GM23248 (cell line): ENCODE measurements at regions not wholly inside any gene's neighbourhood (a gene's known extent, or its start where the extent isn't known, plus 50 kb on each side); places are given as distances from the start of the nearest gene placed in this dataset.

Experiments used
- DNase-seq: peaks from one replicate; pipeline ENCODE4 v3.0.0-alpha.2; 2015
- H2AFZ ChIP-seq: fragments of 200-600 bp; sonication (generic); 2 replicates; pipeline ENCODE4 v1.6.1; 2016; ENCODE audit warnings: antibody characterized with exemption
- H3F3A ChIP-seq: fragments of 200-600 bp; sonication (generic); 2 replicates; pipeline ENCODE4 v1.6.1; 2016; ENCODE audit warnings: mild to moderate bottlenecking, antibody characterized with exemption, mixed run types; ENCODE audit not compliant: insufficient read depth
- H3K27ac ChIP-seq: fragments of 200-600 bp; sonication (generic); 2 replicates; pipeline ENCODE4 v1.5.1; 2016; ENCODE audit warnings: mild to moderate bottlenecking
- H3K27me3 ChIP-seq: fragments of 200-600 bp; sonication (generic); replicated peaks from 2 replicates; pipeline ENCODE4 v1.6.1; 2016; ENCODE audit warnings: mild to moderate bottlenecking; ENCODE audit not compliant: insufficient read depth
- H3K36me3 ChIP-seq: fragments of 200-600 bp; sonication (generic); 2 replicates; pipeline ENCODE4 v1.6.1; 2016; ENCODE audit warnings: low read depth, mild to moderate bottlenecking
- H3K4me1 ChIP-seq: fragments of 200-600 bp; sonication (generic); 2 replicates; pipeline ENCODE4 v1.6.1; 2016; ENCODE audit warnings: mild to moderate bottlenecking; ENCODE audit not compliant: insufficient read depth
- H3K4me2 ChIP-seq: fragments of 200-600 bp; sonication (generic); one replicate; pipeline ENCODE4 v1.6.1; 2016; ENCODE audit warnings: mild to moderate bottlenecking; ENCODE audit not compliant: unreplicated experiment
- H3K4me3 ChIP-seq: fragments of 200-600 bp; sonication (generic); 2 replicates; pipeline ENCODE4 v1.5.1; 2016; ENCODE audit warnings: mild to moderate bottlenecking
- H3K79me2 ChIP-seq: fragments of 200-600 bp; sonication (generic); 2 replicates; pipeline ENCODE4 v1.6.1; 2016; ENCODE audit warnings: mild to moderate bottlenecking; ENCODE audit not compliant: insufficient read depth
- H3K9ac ChIP-seq: fragments of 200-600 bp; sonication (generic); 2 replicates; pipeline ENCODE4 v1.6.1; 2016; ENCODE audit warnings: mild to moderate bottlenecking
- H3K9me2 ChIP-seq: fragments of 200-600 bp; sonication (generic); 2 replicates; pipeline ENCODE4 v1.6.1; 2016; ENCODE audit warnings: mixed run types, mild to moderate bottlenecking, moderate library complexity; ENCODE audit not compliant: insufficient read depth
- H3K9me3 ChIP-seq: fragments of 200-600 bp; sonication (generic); one replicate; pipeline ENCODE4 v1.6.1; 2017; ENCODE audit warnings: low read depth
- H4K20me1 ChIP-seq: fragments of 200-600 bp; sonication (generic); 2 replicates; pipeline ENCODE4 v1.6.0; 2016; ENCODE audit not compliant: insufficient read depth
- EZH2 ChIP-seq: fragments of 200-600 bp; sonication (generic); IDR thresholded peaks from 2 replicates; pipeline ENCODE4 v1.6.1; 2018; ENCODE audit warnings: antibody characterized with exemption, mild to moderate bottlenecking; ENCODE audit not compliant: insufficient read depth, poor library complexity, severe bottlenecking
- EZH2phosphoT487 ChIP-seq: fragments of 200-600 bp; sonication (generic); IDR thresholded peaks from 2 replicates; pipeline ENCODE4 v1.6.1; 2018; ENCODE audit warnings: antibody characterized with exemption, moderate library complexity, mild to moderate bottlenecking, low read depth; ENCODE audit not compliant: insufficient read depth
- WGBS, 2 experiments: methylation state at CpG; one replicate each; pipeline ENCODE4 v1.1.6; 2015 to 2017; ENCODE audit warnings: low lambda C conversion rate in 2 of 2, low coverage in 1 of 2; ENCODE audit errors: missing lambda C conversion rate in 2 of 2; 5-methylcytosine and 5-hydroxymethylcytosine counted together
- in situ Hi-C: fragments of 300-500 bp; cut with MboI; formaldehyde crosslinking; loops from 2 replicates; pipeline ENCODE4 v1.15.0; 2020

- peak overlapping the region; percentile 51 for H2AFZ ChIP-seq
- H3F3A ChIP-seq: peaks cover 26% of the 10 kb centered on the region
- no peaks in the 10 kb centered on the region for H3K9me2 ChIP-seq
- H3K36me3 ChIP-seq: no peaks in the 10 kb centered on the region
- peak overlapping the region; percentile 64 for H3K4me2 ChIP-seq
- no peaks in the 10 kb centered on the region for H4K20me1 ChIP-seq
- peak overlapping the region; percentile 29; the same call in 1 of the 2 replicates for H3K9ac ChIP-seq
- DNase-seq: no peak
- H3K79me2 ChIP-seq: no peaks in the 10 kb centered on the region
- H3K9me3 ChIP-seq: no peaks in the 10 kb centered on the region
- WGBS, 2 experiments: 53 to 54% methylated on average over 2 of the region's 2 CpGs
- H3K27ac ChIP-seq: peak overlapping the region; percentile 82
- TF ChIP-seq EZH2phosphoT487: no peak
- TF ChIP-seq EZH2: no peak
- H3K4me1 ChIP-seq: peaks cover 46% of the 10 kb centered on the region
- H3K4me3 ChIP-seq: no peak overlapping the region
- in situ Hi-C loops: no loop called here
- no peaks in the 10 kb centered on the region for H3K27me3 ChIP-seq
Observed at GRCh38 chr6:74075896-74076295, 379.9 kb downstream of the CD109 start.

GRCh38 chr6:74075323-74075722 is 379.3 kb downstream of the CD109 start:
- H3K27me3 ChIP-seq: no peaks in the 10 kb centered on the region
- H3K4me3 ChIP-seq: no peak overlapping the region
- H3K9me2 ChIP-seq: no peaks in the 10 kb centered on the region
- in situ Hi-C loops: no loop called here
- H3K4me1 ChIP-seq: peaks cover 51% of the 10 kb centered on the region
- H3K9ac ChIP-seq: peak overlapping the region; percentile 29; the same call in 1 of the 2 replicates
- TF ChIP-seq EZH2phosphoT487 (no peak), EZH2 (no peak)
- no peaks in the 10 kb centered on the region for H3K36me3 ChIP-seq
- peak; percentile 86 for DNase-seq
- H3F3A ChIP-seq: peaks cover 29% of the 10 kb centered on the region
- peak overlapping the region; percentile 64 for H3K4me2 ChIP-seq
- H3K9me3 ChIP-seq: no peaks in the 10 kb centered on the region
- peak overlapping the region; percentile 82 for H3K27ac ChIP-seq
- H2AFZ ChIP-seq: peak overlapping the region; percentile 51
- H3K79me2 ChIP-seq: no peaks in the 10 kb centered on the region
- 11 to 12% methylated on average over 3 of the region's 3 CpGs for WGBS, 2 experiments
- no peaks in the 10 kb centered on the region for H4K20me1 ChIP-seq

- in situ Hi-C loops: no loop called here
- Histone ChIP-seq H3K4me3 (no peak overlapping the region), H3K9me2 (no peaks in the 10 kb centered on the region; the same call in 1 of the 2 replicates), H3K9me3 (no peaks in the 10 kb centered on the region), H3K4me2 (peak overlapping the region; percentile 64), H3K4me1 (peaks cover 58% of the 10 kb centered on the region), H2AFZ (peak overlapping the region; percentile 51; the same call in 1 of the 2 replicates), H3K79me2 (no peaks in the 10 kb centered on the region), H3K36me3 (no peaks in the 10 kb centered on the region), H3K27ac (peak overlapping the region; percentile 82), H3K9ac (peak overlapping the region; percentile 23; the same call in 1 of the 2 replicates), H3F3A (peaks cover 36% of the 10 kb centered on the region), H4K20me1 (no peaks in the 10 kb centered on the region), H3K27me3 (no peaks in the 10 kb centered on the region)
- no peak for DNase-seq
- no peak for TF ChIP-seq EZH2phosphoT487
- TF ChIP-seq EZH2: no peak
Observed at GRCh38 chr6:74074645-74075044, 378.6 kb downstream of the CD109 start.

GRCh38 chr6:74073999-74074398 is 378.0 kb downstream of the CD109 start:
- Histone ChIP-seq H3K4me3 (peak overlapping the region; percentile 30), H3K4me1 (peaks cover 65% of the 10 kb centered on the region), H3F3A (peaks cover 42% of the 10 kb centered on the region), H3K4me2 (peak overlapping the region; percentile 64), H4K20me1 (no peaks in the 10 kb centered on the region), H3K27me3 (no peaks in the 10 kb centered on the region), H3K9me3 (no peaks in the 10 kb centered on the region), H3K36me3 (no peaks in the 10 kb centered on the region), H3K27ac (peak overlapping the region; percentile 82), H2AFZ (peak overlapping the region; percentile 51; the same call in 1 of the 2 replicates), H3K9me2 (no peaks in the 10 kb centered on the region; the same call in 1 of the 2 replicates), H3K79me2 (no peaks in the 10 kb centered on the region), H3K9ac (peak overlapping the region; percentile 34; the same call in 1 of the 2 replicates)
- WGBS, 2 experiments: 17 to 23% methylated on average over 3 of the region's 3 CpGs
- DNase-seq: peak; percentile 81
- in situ Hi-C loops: no loop called here
- TF ChIP-seq EZH2 (no peak), EZH2phosphoT487 (no peak)
